WTC11 (cell line): ENCODE measurements at regions not wholly inside any gene's neighbourhood (a gene's known extent, or its start where the extent isn't known, plus 50 kb on each side); places are given as distances from the start of the nearest gene placed in this dataset.

Experiments used
- CREB1 ChIP-seq: sonication (generic); formaldehyde crosslinking; IDR thresholded peaks from 2 replicates; pipeline ENCODE4 v1.8.0; 2023; ENCODE audit warnings: mild to moderate bottlenecking, missing genetic modification reagents
- ETV6 ChIP-seq: sonication (generic); formaldehyde crosslinking; IDR thresholded peaks from 2 replicates; pipeline ENCODE4 v1.8.1; 2022; ENCODE audit warnings: mild to moderate bottlenecking, missing genetic modification reagents
- HMGXB4 ChIP-seq: sonication (generic); formaldehyde crosslinking; IDR thresholded peaks from 2 replicates; pipeline ENCODE4 v1.8.1; 2023; ENCODE audit warnings: mild to moderate bottlenecking, moderate library complexity, missing genetic modification reagents
- NFE2L1 ChIP-seq: sonication (generic); formaldehyde crosslinking; IDR thresholded peaks from 2 replicates; pipeline ENCODE4 v1.8.1; 2023; ENCODE audit warnings: missing genetic modification reagents
- ZNF232 ChIP-seq: sonication (generic); formaldehyde crosslinking; IDR thresholded peaks from 2 replicates; pipeline ENCODE4 v1.8.0; 2022; ENCODE audit warnings: mild to moderate bottlenecking, missing genetic modification reagents
- ZNF281 ChIP-seq: sonication (generic); formaldehyde crosslinking; IDR thresholded peaks from 2 replicates; pipeline ENCODE4 v1.8.0; 2023; ENCODE audit warnings: mild to moderate bottlenecking, missing genetic modification reagents
- TF ChIP-seq, protein P1 (sequence below): sonication (generic); formaldehyde crosslinking; IDR thresholded peaks from 2 replicates; pipeline ENCODE4 v1.8.0; 2022; ENCODE audit warnings: mild to moderate bottlenecking, missing genetic modification reagents
- TF ChIP-seq, protein P2 (sequence below): fragments of 200-600 bp; IDR thresholded peaks from 2 replicates; pipeline ENCODE4 v1.8.0; 2022; ENCODE audit warnings: antibody characterized with exemption
- TF ChIP-seq, protein P3 (sequence below): sonication (generic); formaldehyde crosslinking; conservative IDR thresholded peaks from 2 replicates; pipeline ENCODE4 v1.8.1; 2023; ENCODE audit warnings: mild to moderate bottlenecking, low read depth, missing genetic modification reagents, moderate library complexity
- TF ChIP-seq, protein P4 (sequence below): sonication (generic); formaldehyde crosslinking; IDR thresholded peaks from 2 replicates; pipeline ENCODE4 v1.8.0; 2022; ENCODE audit warnings: mild to moderate bottlenecking, missing genetic modification reagents

DNA sequence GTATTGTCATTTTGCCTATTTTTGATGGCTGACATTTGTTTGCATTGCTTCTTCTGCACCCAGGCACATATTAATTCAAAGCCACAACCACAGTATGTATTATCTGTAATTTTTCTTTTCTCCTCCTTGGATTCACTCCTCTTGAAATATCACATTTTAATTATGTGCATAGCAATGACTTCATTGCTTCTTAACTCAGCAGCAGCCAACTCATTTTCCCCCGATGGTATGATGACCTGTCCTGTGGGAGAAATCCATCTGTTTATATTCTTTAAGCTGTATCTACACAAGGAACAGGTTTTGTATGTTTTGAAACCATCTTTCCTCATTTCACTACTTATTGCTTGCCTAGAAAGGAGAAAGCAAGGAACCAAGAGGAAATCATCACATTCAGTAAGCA, 588.8 kb downstream of the INHBA start:
- TF ChIP-seq, protein P1, sequence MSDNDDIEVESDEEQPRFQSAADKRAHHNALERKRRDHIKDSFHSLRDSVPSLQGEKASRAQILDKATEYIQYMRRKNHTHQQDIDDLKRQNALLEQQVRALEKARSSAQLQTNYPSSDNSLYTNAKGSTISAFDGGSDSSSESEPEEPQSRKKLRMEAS (CRISPR knock-in tag): no peak
- no peak for TF ChIP-seq ZNF232 (CRISPR knock-in tag)
- TF ChIP-seq, protein P2, sequence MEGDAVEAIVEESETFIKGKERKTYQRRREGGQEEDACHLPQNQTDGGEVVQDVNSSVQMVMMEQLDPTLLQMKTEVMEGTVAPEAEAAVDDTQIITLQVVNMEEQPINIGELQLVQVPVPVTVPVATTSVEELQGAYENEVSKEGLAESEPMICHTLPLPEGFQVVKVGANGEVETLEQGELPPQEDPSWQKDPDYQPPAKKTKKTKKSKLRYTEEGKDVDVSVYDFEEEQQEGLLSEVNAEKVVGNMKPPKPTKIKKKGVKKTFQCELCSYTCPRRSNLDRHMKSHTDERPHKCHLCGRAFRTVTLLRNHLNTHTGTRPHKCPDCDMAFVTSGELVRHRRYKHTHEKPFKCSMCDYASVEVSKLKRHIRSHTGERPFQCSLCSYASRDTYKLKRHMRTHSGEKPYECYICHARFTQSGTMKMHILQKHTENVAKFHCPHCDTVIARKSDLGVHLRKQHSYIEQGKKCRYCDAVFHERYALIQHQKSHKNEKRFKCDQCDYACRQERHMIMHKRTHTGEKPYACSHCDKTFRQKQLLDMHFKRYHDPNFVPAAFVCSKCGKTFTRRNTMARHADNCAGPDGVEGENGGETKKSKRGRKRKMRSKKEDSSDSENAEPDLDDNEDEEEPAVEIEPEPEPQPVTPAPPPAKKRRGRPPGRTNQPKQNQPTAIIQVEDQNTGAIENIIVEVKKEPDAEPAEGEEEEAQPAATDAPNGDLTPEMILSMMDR: no peak
- TF ChIP-seq, protein P3, sequence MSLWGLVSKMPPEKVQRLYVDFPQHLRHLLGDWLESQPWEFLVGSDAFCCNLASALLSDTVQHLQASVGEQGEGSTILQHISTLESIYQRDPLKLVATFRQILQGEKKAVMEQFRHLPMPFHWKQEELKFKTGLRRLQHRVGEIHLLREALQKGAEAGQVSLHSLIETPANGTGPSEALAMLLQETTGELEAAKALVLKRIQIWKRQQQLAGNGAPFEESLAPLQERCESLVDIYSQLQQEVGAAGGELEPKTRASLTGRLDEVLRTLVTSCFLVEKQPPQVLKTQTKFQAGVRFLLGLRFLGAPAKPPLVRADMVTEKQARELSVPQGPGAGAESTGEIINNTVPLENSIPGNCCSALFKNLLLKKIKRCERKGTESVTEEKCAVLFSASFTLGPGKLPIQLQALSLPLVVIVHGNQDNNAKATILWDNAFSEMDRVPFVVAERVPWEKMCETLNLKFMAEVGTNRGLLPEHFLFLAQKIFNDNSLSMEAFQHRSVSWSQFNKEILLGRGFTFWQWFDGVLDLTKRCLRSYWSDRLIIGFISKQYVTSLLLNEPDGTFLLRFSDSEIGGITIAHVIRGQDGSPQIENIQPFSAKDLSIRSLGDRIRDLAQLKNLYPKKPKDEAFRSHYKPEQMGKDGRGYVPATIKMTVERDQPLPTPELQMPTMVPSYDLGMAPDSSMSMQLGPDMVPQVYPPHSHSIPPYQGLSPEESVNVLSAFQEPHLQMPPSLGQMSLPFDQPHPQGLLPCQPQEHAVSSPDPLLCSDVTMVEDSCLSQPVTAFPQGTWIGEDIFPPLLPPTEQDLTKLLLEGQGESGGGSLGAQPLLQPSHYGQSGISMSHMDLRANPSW (CRISPR knock-in tag): no peak
- TF ChIP-seq CREB1 (CRISPR knock-in tag): no peak
- TF ChIP-seq ETV6: no peak
- TF ChIP-seq, protein P4, sequence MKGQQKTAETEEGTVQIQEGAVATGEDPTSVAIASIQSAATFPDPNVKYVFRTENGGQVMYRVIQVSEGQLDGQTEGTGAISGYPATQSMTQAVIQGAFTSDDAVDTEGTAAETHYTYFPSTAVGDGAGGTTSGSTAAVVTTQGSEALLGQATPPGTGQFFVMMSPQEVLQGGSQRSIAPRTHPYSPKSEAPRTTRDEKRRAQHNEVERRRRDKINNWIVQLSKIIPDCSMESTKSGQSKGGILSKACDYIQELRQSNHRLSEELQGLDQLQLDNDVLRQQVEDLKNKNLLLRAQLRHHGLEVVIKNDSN (CRISPR knock-in tag): no peak
- TF ChIP-seq NFE2L1 (CRISPR knock-in tag): no peak
- no peak for TF ChIP-seq ZNF281 (CRISPR knock-in tag)
- TF ChIP-seq HMGXB4: no peak
